Activated CD4-positive, alpha-beta T cell treated with anti-CD3 and anti-CD28 coated beads, Interleukin-2, amount 10 ng/mL, durations not matched to agents 7 days and 5 days (primary cell): ENCODE measurements at regions not wholly inside any gene's neighbourhood (a gene's known extent, or its start where the extent isn't known, plus 50 kb on each side); places are given as distances from the start of the nearest gene placed in this dataset.
"Not testable (repeated sequence)": the region's sequence is repeated elsewhere in the genome, so short reads cannot be mapped to it uniquely, and the experiment has no call there.

Source experiments
- CTCF ChIA-PET: fragments of 350-600 bp; sonication (Branson Sonifier 250); formaldehyde crosslinking; loops from one replicate; lab custom pipeline; 2021; ENCODE audit warnings: antibody characterized with exemption; lab: Charles Lee
- POLR2A ChIA-PET: fragments of 350-600 bp; sonication (Branson Sonifier 250); formaldehyde crosslinking; loops from one replicate; lab custom pipeline; 2021; ENCODE audit warnings: antibody characterized with exemption; lab: Charles Lee
- DNase-seq: peaks from one replicate; pipeline ENCODE4 v3.0.0-alpha.2; 2020
- H3K27ac Mint-ChIP-seq: one replicate; pipeline ENCODE4 v1.8.0; 2021; ENCODE audit warnings: mild to moderate bottlenecking, moderate library complexity, mixed read lengths
- H3K27me3 Mint-ChIP-seq: one replicate; pipeline ENCODE4 v1.8.0; 2021; ENCODE audit warnings: mixed read lengths
- H3K36me3 Mint-ChIP-seq: one replicate; pipeline ENCODE4 v1.8.0; 2021; ENCODE audit warnings: low read depth, mixed read lengths
- H3K4me1 Mint-ChIP-seq: one replicate; pipeline ENCODE4 v1.8.0; 2021; ENCODE audit warnings: mixed read lengths
- H3K4me3 Mint-ChIP-seq: one replicate; pipeline ENCODE4 v1.8.0; 2021; ENCODE audit warnings: mild to moderate bottlenecking, moderate library complexity, mixed read lengths
- H3K9me3 Mint-ChIP-seq: one replicate; pipeline ENCODE4 v1.8.0; 2021; ENCODE audit warnings: mixed read lengths

GRCh38 chr7:8357536-8357935, 75.9 kb upstream of the NXPH1 start:
- Mint-ChIP-seq H3K36me3 (no peaks in the 10 kb centered on the region), H3K9me3 (peaks cover 2% of the 10 kb centered on the region), H3K27ac (no peak overlapping the region), H3K4me1 (no peaks in the 10 kb centered on the region), H3K27me3 (peaks cover 4% of the 10 kb centered on the region), H3K4me3 (no peak overlapping the region)
- ChIA-PET CTCF (no interaction called here), POLR2A (no interaction called here)
- no peak for DNase-seq

GRCh38 chr7:8360564-8361153, 72.8 kb upstream of the NXPH1 start:
- H3K9me3 Mint-ChIP-seq, result peaks cover 2% of the 10 kb centered on the region
- POLR2A ChIA-PET, result no interaction called here
- DNase-seq, result no peak
- peaks cover 19% of the 10 kb centered on the region for H3K27me3 Mint-ChIP-seq
- no peak overlapping the region for H3K4me3 Mint-ChIP-seq
- CTCF ChIA-PET, result no interaction called here
- H3K4me1 Mint-ChIP-seq, result no peaks in the 10 kb centered on the region
- no peak overlapping the region for H3K27ac Mint-ChIP-seq
- H3K36me3 Mint-ChIP-seq, result no peaks in the 10 kb centered on the region

GRCh38 chr7:8362723-8363369, 70.6 kb upstream of the NXPH1 start:
- ChIA-PET CTCF (interaction anchor here (1.1 kb wide), 1 partner anchor 19 kb away, joined by 3 read pairs; no protein-coding TSS in a partner anchor), POLR2A (no interaction called here)
- Mint-ChIP-seq H3K27ac (no peak overlapping the region), H3K9me3 (peaks cover 2% of the 10 kb centered on the region), H3K4me3 (no peak overlapping the region), H3K4me1 (no peaks in the 10 kb centered on the region), H3K36me3 (no peaks in the 10 kb centered on the region), H3K27me3 (peaks cover 20% of the 10 kb centered on the region)
- no peak for DNase-seq

- no peak for DNase-seq
- peaks cover 2% of the 10 kb centered on the region for H3K9me3 Mint-ChIP-seq
- H3K4me1 Mint-ChIP-seq, result no peaks in the 10 kb centered on the region
- H3K27ac Mint-ChIP-seq, result no peak overlapping the region
- ChIA-PET POLR2A (no interaction called here), CTCF (interaction anchor here (1.1 kb wide), 1 partner anchor 19 kb away, joined by 3 read pairs; no protein-coding TSS in a partner anchor)
- peaks cover 20% of the 10 kb centered on the region for H3K27me3 Mint-ChIP-seq
- no peaks in the 10 kb centered on the region for H3K36me3 Mint-ChIP-seq
- H3K4me3 Mint-ChIP-seq, result no peak overlapping the region
Measured at GRCh38 chr7:8363407-8364015, 69.9 kb upstream of the NXPH1 start.

- POLR2A ChIA-PET, result no interaction called here
- Mint-ChIP-seq H3K36me3 (no peaks in the 10 kb centered on the region), H3K27me3 (peaks cover 26% of the 10 kb centered on the region), H3K9me3 (no peaks in the 10 kb centered on the region), H3K27ac (no peak overlapping the region), H3K4me1 (no peaks in the 10 kb centered on the region), H3K4me3 (no peak overlapping the region)
- DNase-seq, result no peak
- CTCF ChIA-PET, result no interaction called here
Measured at GRCh38 chr7:8365499-8366110, 67.8 kb upstream of the NXPH1 start.

- H3K9me3 Mint-ChIP-seq, CTCF ChIA-PET, DNase-seq, H3K4me1 Mint-ChIP-seq, H3K4me3 Mint-ChIP-seq, H3K36me3 Mint-ChIP-seq, H3K27ac Mint-ChIP-seq, POLR2A ChIA-PET: not testable (repeated sequence)
- H3K27me3 Mint-ChIP-seq, result peaks cover 25% of the 10 kb centered on the region
Measured at GRCh38 chr7:8368007-8368406, 65.4 kb upstream of the NXPH1 start.

GRCh38 chr7:8371742-8372141, 61.7 kb upstream of the NXPH1 start:
- H3K27me3 Mint-ChIP-seq, result peaks cover 14% of the 10 kb centered on the region
- no peaks in the 10 kb centered on the region for H3K4me1 Mint-ChIP-seq
- H3K36me3 Mint-ChIP-seq, result no peaks in the 10 kb centered on the region
- CTCF ChIA-PET, result no interaction called here
- no peak overlapping the region for H3K4me3 Mint-ChIP-seq
- H3K27ac Mint-ChIP-seq, result no peak overlapping the region
- no peaks in the 10 kb centered on the region for H3K9me3 Mint-ChIP-seq
- POLR2A ChIA-PET, result no interaction called here
- no peak for DNase-seq

GRCh38 chr7:8373851-8374250, 59.6 kb upstream of the NXPH1 start:
- H3K27me3 Mint-ChIP-seq, result peaks cover 14% of the 10 kb centered on the region
- H3K4me3 Mint-ChIP-seq, result no peak overlapping the region
- ChIA-PET CTCF (no interaction called here), POLR2A (no interaction called here)
- H3K36me3 Mint-ChIP-seq, result no peaks in the 10 kb centered on the region
- DNase-seq, result no peak
- H3K4me1 Mint-ChIP-seq, result no peaks in the 10 kb centered on the region
- no peaks in the 10 kb centered on the region for H3K9me3 Mint-ChIP-seq
- H3K27ac Mint-ChIP-seq, result no peak overlapping the region

GRCh38 chr7:8378349-8379019, 54.9 kb upstream of the NXPH1 start:
- Mint-ChIP-seq H3K36me3 (no peaks in the 10 kb centered on the region), H3K27me3 (peaks cover 10% of the 10 kb centered on the region), H3K27ac (no peak overlapping the region), H3K4me3 (no peak overlapping the region), H3K9me3 (no peaks in the 10 kb centered on the region), H3K4me1 (no peaks in the 10 kb centered on the region)
- ChIA-PET POLR2A (no interaction called here), CTCF (interaction anchor here (0.5 to 1.0 kb wide), 2 partner anchors 40 to 389 kb away, joined by 3 to 4 read pairs; no protein-coding TSS in a partner anchor)
- DNase-seq, result no peak

- no peaks in the 10 kb centered on the region for H3K4me1 Mint-ChIP-seq
- ChIA-PET POLR2A (no interaction called here), CTCF (interaction anchor here (1.0 kb wide), 1 partner anchor 41 kb away, joined by 3 read pairs; no protein-coding TSS in a partner anchor)
- DNase-seq, result no peak
- H3K27ac Mint-ChIP-seq, result no peak overlapping the region
- no peaks in the 10 kb centered on the region for H3K36me3 Mint-ChIP-seq
- H3K4me3 Mint-ChIP-seq, result no peak overlapping the region
- no peaks in the 10 kb centered on the region for H3K9me3 Mint-ChIP-seq
- peaks cover 10% of the 10 kb centered on the region for H3K27me3 Mint-ChIP-seq
Measured at GRCh38 chr7:8379264-8379663, 54.1 kb upstream of the NXPH1 start.

- H3K9me3 Mint-ChIP-seq, result no peaks in the 10 kb centered on the region
- no peak for DNase-seq
- H3K36me3 Mint-ChIP-seq, result no peaks in the 10 kb centered on the region
- H3K27me3 Mint-ChIP-seq, result peaks cover 10% of the 10 kb centered on the region
- POLR2A ChIA-PET, result no interaction called here
- H3K27ac Mint-ChIP-seq, result no peak overlapping the region
- H3K4me1 Mint-ChIP-seq, result peaks cover 5% of the 10 kb centered on the region
- H3K4me3 Mint-ChIP-seq, result no peak overlapping the region
- CTCF ChIA-PET, result no interaction called here
Measured at GRCh38 chr7:8380130-8380529, 53.3 kb upstream of the NXPH1 start.

- peaks cover 12% of the 10 kb centered on the region for H3K4me1 Mint-ChIP-seq
- no peak for DNase-seq
- ChIA-PET CTCF (no interaction called here), POLR2A (no interaction called here)
- no peak overlapping the region for H3K4me3 Mint-ChIP-seq
- H3K27ac Mint-ChIP-seq, result no peak overlapping the region
- no peaks in the 10 kb centered on the region for H3K36me3 Mint-ChIP-seq
- no peaks in the 10 kb centered on the region for H3K9me3 Mint-ChIP-seq
- H3K27me3 Mint-ChIP-seq, result peaks cover 12% of the 10 kb centered on the region
Measured at GRCh38 chr7:8382004-8382730, 51.2 kb upstream of the NXPH1 start.
